HCT116 (cell line): ENCODE measurements at regions not wholly inside any gene's neighbourhood (a gene's known extent, or its start where the extent isn't known, plus 50 kb on each side); places are given as distances from the start of the nearest gene placed in this dataset.

Experiments used
- ATAC-seq: fragments of 200-7000 bp; cut with Tn5 transposase; 2 replicates; pipeline ENCODE4 v1.9.1; 2020; ENCODE audit warnings: mild to moderate bottlenecking, moderate library complexity
- BruUV-seq: library from RNA; stranded (reverse); fragments of 400-500 nt; replicated peaks from 2 replicates; lab custom pipeline; 2021; lab: Mats Ljungman, UMichigan
- CTCF ChIA-PET: fragments of 300-600 bp; sonication (Branson Sonifier 250); formaldehyde crosslinking; loops from one replicate; lab custom pipeline; 2021; ENCODE audit warnings: antibody characterized with exemption; lab: Charles Lee
- POLR2A ChIA-PET: fragments of 300-600, 350-600 bp; sonication (Branson Sonifier 250); formaldehyde crosslinking; loops from one replicate; lab custom pipeline; 2021; ENCODE audit warnings: antibody characterized with exemption; lab: Charles Lee
- RAD21 ChIA-PET, 2 experiments: fragments of 300-600 bp; sonication (Branson Sonifier 250); formaldehyde crosslinking; loops; one replicate each; lab custom pipeline; 2023; ENCODE audit warnings: low total read pairs in 2 of 2; ENCODE audit not compliant: uncharacterized antibody in 2 of 2, unreplicated experiment in 2 of 2, low non-redundant PET in 1 of 2; lab: Charles Lee
- DNase-seq: peaks from one replicate; pipeline ENCODE4 v3.0.0-alpha.2; 2010; ENCODE audit warnings: low read depth, low spot score
- H2AFZ ChIP-seq: fragments of 200-600 bp; shearing (Covaris generic), sonication (generic); 2 replicates; pipeline ENCODE4 v1.6.1; 2017; ENCODE audit warnings: low read depth, mixed run types, mixed read lengths, antibody characterized with exemption, low read length; ENCODE audit not compliant: poor library complexity, severe bottlenecking
- H3K27ac ChIP-seq: 2 replicates; pipeline ENCODE4 v1.5.1; 2012; ENCODE audit warnings: low read depth, low read length
- H3K27me3 ChIP-seq: fragments of 200-600 bp; sonication (generic); 2 replicates; pipeline ENCODE4 v1.6.1; 2016; ENCODE audit warnings: mixed run types, low read length, mixed read lengths; ENCODE audit not compliant: insufficient read depth
- H3K36me3 ChIP-seq, 2 experiments: fragments of 200-500 bp in 1 of 2; fragments of 200-600 bp in 1 of 2; sonication (Bioruptor generic) in 1 of 2; sonication (generic) in 1 of 2; 2 replicates each; pipeline versions ENCODE4 v1.5.1 to v1.6.1; 2014 to 2016; ENCODE audit warnings: low read length in 2 of 2, inconsistent platforms in 1 of 2, mixed read lengths in 1 of 2, mixed run types in 1 of 2; ENCODE audit not compliant: insufficient read depth in 2 of 2, control insufficient read depth in 1 of 2
- H3K4me1 ChIP-seq, 2 experiments: fragments of 200-600 bp in 1 of 2; sonication (generic) in 1 of 2; 2 replicates each; pipeline versions ENCODE4 v1.5.1 to v1.6.1; 2012 to 2017; ENCODE audit warnings: low read length in 2 of 2, inconsistent platforms in 1 of 2, mild to moderate bottlenecking in 1 of 2, mixed read lengths in 1 of 2, mixed run types in 1 of 2, moderate library complexity in 1 of 2; ENCODE audit not compliant: insufficient read depth in 2 of 2, control insufficient read depth in 1 of 2
- H3K4me2 ChIP-seq: fragments of 200-600 bp; sonication (generic); 2 replicates; pipeline ENCODE4 v1.6.1; 2017; ENCODE audit warnings: mixed run types, low read length, mixed read lengths
- H3K4me3 ChIP-seq, 2 experiments: fragments of 200-600 bp in 1 of 2; sonication (generic) in 1 of 2; replicated peaks in 1 of 2; 2 replicates each; pipeline ENCODE4 v1.5.1; 2011 to 2016; ENCODE audit warnings: low read length in 2 of 2, control low read depth in 1 of 2, low read depth in 1 of 2, mild to moderate bottlenecking in 1 of 2, mixed read lengths in 1 of 2, mixed run types in 1 of 2
- H3K79me2 ChIP-seq: fragments of 200-600 bp; sonication (generic); 2 replicates; pipeline ENCODE4 v1.6.1; 2017; ENCODE audit warnings: mild to moderate bottlenecking, mixed run types, low read length, moderate library complexity, mixed read lengths; ENCODE audit not compliant: insufficient read depth
- H3K9ac ChIP-seq: fragments of 200-600 bp; sonication (generic); 2 replicates; pipeline ENCODE4 v1.6.1; 2016; ENCODE audit warnings: low read length, mixed read lengths
- H3K9me2 ChIP-seq: fragments of 200-600 bp; sonication (generic), shearing (Covaris generic); 2 replicates; pipeline ENCODE4 v1.6.1; 2017; ENCODE audit warnings: mixed run types, mild to moderate bottlenecking, moderate library complexity; ENCODE audit not compliant: insufficient read depth
- H3K9me3 ChIP-seq, 2 experiments: fragments of 200-500 bp in 1 of 2; fragments of 200-600 bp in 1 of 2; sonication (Bioruptor generic) in 1 of 2; sonication (generic) in 1 of 2; 2 replicates each; pipeline ENCODE4 v1.6.1; 2014 to 2017; ENCODE audit warnings: low read length in 2 of 2, mixed read lengths in 2 of 2, inconsistent platforms in 1 of 2, low read depth in 1 of 2, mild to moderate bottlenecking in 1 of 2, mixed run types in 1 of 2, moderate library complexity in 1 of 2; ENCODE audit not compliant: control insufficient read depth in 1 of 2, insufficient read depth in 1 of 2
- H4K20me1 ChIP-seq: fragments of 200-600 bp; sonication (generic), shearing (Covaris generic); 2 replicates; pipeline ENCODE4 v1.6.1; 2017; ENCODE audit warnings: mixed run types, mild to moderate bottlenecking, moderate library complexity; ENCODE audit not compliant: insufficient read depth
- CEBPB ChIP-seq: IDR thresholded peaks from 2 replicates; pipeline ENCODE4 v1.6.1; 2012; ENCODE audit warnings: low read depth
- EGR1 ChIP-seq: IDR thresholded peaks from 2 replicates; pipeline ENCODE4 v1.6.1; 2012; ENCODE audit warnings: low read depth
- EZH2 ChIP-seq: fragments of 200-600 bp; sonication (generic); IDR thresholded peaks from 2 replicates; pipeline ENCODE4 v1.6.1; 2017; ENCODE audit warnings: antibody characterized with exemption, mixed run types
- EZH2phosphoT487 ChIP-seq: fragments of 200-600 bp; IDR thresholded peaks from 2 replicates; pipeline ENCODE4 v1.6.1; 2018; ENCODE audit warnings: antibody characterized with exemption, borderline replicate concordance
- FOSL1 ChIP-seq: IDR thresholded peaks from 2 replicates; pipeline ENCODE4 v1.6.1; 2012; ENCODE audit warnings: low read depth
- JUND ChIP-seq: IDR thresholded peaks from 2 replicates; pipeline ENCODE4 v1.6.1; 2012
- RAD21 ChIP-seq: IDR thresholded peaks from 2 replicates; pipeline ENCODE4 v1.6.1; 2012; ENCODE audit warnings: low read depth, mild to moderate bottlenecking
- YY1 ChIP-seq: IDR thresholded peaks from 2 replicates; pipeline ENCODE4 v1.6.1; 2011; ENCODE audit warnings: low read length, low read depth, moderate library complexity, mild to moderate bottlenecking; ENCODE audit not compliant: insufficient replicate concordance; ENCODE audit errors: extremely low read depth
- ZFX ChIP-seq: fragments of 450-650 bp; IDR thresholded peaks from 2 replicates; pipeline ENCODE4 v1.6.1; 2017
- ZNF274 ChIP-seq: fragments of 200-500 bp; sonication (Bioruptor generic); IDR thresholded peaks from 2 replicates; pipeline ENCODE4 v1.6.1; 2014; ENCODE audit warnings: mild to moderate bottlenecking, low read depth, low read length, inconsistent platforms
- intact Hi-C: fragments of 100-400 bp; cut with micrococcal nuclease; formaldehyde crosslinking; loops from 2 replicates; pipeline ENCODE4 v1.10.0; 2022
- TF ChIP-seq, protein P1 (sequence below), 3 experiments: fragments of 200-600 bp in 1 of 3; sonication (generic) in 1 of 3; IDR thresholded peaks in 2 of 3; conservative IDR thresholded peaks in 1 of 3; 2 replicates each; pipeline ENCODE4 v1.5.1; 2012 to 2017; ENCODE audit warnings: low read depth in 2 of 3, low read length in 2 of 3, antibody characterized with exemption in 1 of 3, borderline replicate concordance in 1 of 3, control low read depth in 1 of 3, mild to moderate bottlenecking in 1 of 3, mixed read lengths in 1 of 3, mixed run types in 1 of 3, moderate library complexity in 1 of 3; ENCODE audit not compliant: insufficient read depth in 1 of 3
- TF ChIP-seq, protein P2 (sequence below): IDR thresholded peaks from 2 replicates; pipeline ENCODE4 v1.6.1; 2012
- TF ChIP-seq, protein P3 (sequence below): IDR thresholded peaks from 2 replicates; pipeline ENCODE4 v1.6.1; 2012; ENCODE audit warnings: low read depth

- Histone ChIP-seq H3K79me2 (no peaks in the 10 kb centered on the region), H3K9me2 (no peaks in the 10 kb centered on the region), H3K36me3 (no peaks in the 10 kb centered on the region), H4K20me1 (no peaks in the 10 kb centered on the region), H3K27me3 (peaks cover 5% of the 10 kb centered on the region; the same call in 1 of the 2 replicates), H3K4me2 (no peak overlapping the region), H3K4me3 (no peak overlapping the region), H3K9ac (no peak overlapping the region), H3K9me3 (no peaks in the 10 kb centered on the region), H3K4me1 (no peaks in the 10 kb centered on the region), H3K27ac (no peak overlapping the region), H2AFZ (no peak overlapping the region)
- ChIA-PET CTCF (no interaction called here), POLR2A (no interaction called here), RAD21 (no interaction called here)
- BruUV-seq, result no TSS peak
- TF ChIP-seq CEBPB (no peak), JUND (no peak), RAD21 (no peak), ZNF274 (no peak), EZH2phosphoT487 (no peak)
- TF ChIP-seq, protein P1, sequence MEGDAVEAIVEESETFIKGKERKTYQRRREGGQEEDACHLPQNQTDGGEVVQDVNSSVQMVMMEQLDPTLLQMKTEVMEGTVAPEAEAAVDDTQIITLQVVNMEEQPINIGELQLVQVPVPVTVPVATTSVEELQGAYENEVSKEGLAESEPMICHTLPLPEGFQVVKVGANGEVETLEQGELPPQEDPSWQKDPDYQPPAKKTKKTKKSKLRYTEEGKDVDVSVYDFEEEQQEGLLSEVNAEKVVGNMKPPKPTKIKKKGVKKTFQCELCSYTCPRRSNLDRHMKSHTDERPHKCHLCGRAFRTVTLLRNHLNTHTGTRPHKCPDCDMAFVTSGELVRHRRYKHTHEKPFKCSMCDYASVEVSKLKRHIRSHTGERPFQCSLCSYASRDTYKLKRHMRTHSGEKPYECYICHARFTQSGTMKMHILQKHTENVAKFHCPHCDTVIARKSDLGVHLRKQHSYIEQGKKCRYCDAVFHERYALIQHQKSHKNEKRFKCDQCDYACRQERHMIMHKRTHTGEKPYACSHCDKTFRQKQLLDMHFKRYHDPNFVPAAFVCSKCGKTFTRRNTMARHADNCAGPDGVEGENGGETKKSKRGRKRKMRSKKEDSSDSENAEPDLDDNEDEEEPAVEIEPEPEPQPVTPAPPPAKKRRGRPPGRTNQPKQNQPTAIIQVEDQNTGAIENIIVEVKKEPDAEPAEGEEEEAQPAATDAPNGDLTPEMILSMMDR (IDR thresholded peaks at IDR 0.05 in 2 of 3, conservative IDR thresholded peaks at IDR 0.05 in 1 of 3; ENCODE audit: borderline replicate concordance in 1 of 3, insufficient read depth in 1 of 3, low read depth in 2 of 3, low read length in 2 of 3), result no peak
- TF ChIP-seq, protein P2, sequence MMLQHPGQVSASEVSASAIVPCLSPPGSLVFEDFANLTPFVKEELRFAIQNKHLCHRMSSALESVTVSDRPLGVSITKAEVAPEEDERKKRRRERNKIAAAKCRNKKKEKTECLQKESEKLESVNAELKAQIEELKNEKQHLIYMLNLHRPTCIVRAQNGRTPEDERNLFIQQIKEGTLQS, result no peak
- no peak for DNase-seq
- intact Hi-C loops, result no loop called here
- no peak for ATAC-seq
Observed at GRCh38 chr13:60701895-60702294, 304.9 kb downstream of the TDRD3 start.

GRCh38 chr13:60700994-60701393, 304.0 kb downstream of the TDRD3 start:
- Histone ChIP-seq H3K4me2 (no peak overlapping the region), H3K36me3 (no peaks in the 10 kb centered on the region), H4K20me1 (no peaks in the 10 kb centered on the region), H3K79me2 (no peaks in the 10 kb centered on the region), H3K9me3 (no peaks in the 10 kb centered on the region), H3K4me1 (no peaks in the 10 kb centered on the region), H3K9ac (no peak overlapping the region), H2AFZ (no peak overlapping the region), H3K4me3 (no peak overlapping the region), H3K27ac (no peak overlapping the region), H3K9me2 (no peaks in the 10 kb centered on the region), H3K27me3 (peaks cover 9% of the 10 kb centered on the region; the same call in 1 of the 2 replicates)
- intact Hi-C loops, result no loop called here
- CTCF ChIA-PET, result no interaction called here
- POLR2A ChIA-PET, result no interaction called here
- no peak for DNase-seq
- no TSS peak for BruUV-seq
- ATAC-seq, result no peak
- RAD21 ChIA-PET, result no interaction called here
- TF ChIP-seq EGR1 (no peak), FOSL1 (no peak), ZFX (no peak), YY1 (no peak), EZH2 (no peak), RAD21 (no peak)
- TF ChIP-seq, protein P3, sequence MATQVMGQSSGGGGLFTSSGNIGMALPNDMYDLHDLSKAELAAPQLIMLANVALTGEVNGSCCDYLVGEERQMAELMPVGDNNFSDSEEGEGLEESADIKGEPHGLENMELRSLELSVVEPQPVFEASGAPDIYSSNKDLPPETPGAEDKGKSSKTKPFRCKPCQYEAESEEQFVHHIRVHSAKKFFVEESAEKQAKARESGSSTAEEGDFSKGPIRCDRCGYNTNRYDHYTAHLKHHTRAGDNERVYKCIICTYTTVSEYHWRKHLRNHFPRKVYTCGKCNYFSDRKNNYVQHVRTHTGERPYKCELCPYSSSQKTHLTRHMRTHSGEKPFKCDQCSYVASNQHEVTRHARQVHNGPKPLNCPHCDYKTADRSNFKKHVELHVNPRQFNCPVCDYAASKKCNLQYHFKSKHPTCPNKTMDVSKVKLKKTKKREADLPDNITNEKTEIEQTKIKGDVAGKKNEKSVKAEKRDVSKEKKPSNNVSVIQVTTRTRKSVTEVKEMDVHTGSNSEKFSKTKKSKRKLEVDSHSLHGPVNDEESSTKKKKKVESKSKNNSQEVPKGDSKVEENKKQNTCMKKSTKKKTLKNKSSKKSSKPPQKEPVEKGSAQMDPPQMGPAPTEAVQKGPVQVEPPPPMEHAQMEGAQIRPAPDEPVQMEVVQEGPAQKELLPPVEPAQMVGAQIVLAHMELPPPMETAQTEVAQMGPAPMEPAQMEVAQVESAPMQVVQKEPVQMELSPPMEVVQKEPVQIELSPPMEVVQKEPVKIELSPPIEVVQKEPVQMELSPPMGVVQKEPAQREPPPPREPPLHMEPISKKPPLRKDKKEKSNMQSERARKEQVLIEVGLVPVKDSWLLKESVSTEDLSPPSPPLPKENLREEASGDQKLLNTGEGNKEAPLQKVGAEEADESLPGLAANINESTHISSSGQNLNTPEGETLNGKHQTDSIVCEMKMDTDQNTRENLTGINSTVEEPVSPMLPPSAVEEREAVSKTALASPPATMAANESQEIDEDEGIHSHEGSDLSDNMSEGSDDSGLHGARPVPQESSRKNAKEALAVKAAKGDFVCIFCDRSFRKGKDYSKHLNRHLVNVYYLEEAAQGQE, result no peak
- TF ChIP-seq, protein P2, result no peak
